GM19463 (cell line): ENCODE measurements at regions not wholly inside any gene's neighbourhood (a gene's known extent, or its start where the extent isn't known, plus 50 kb on each side); places are given as distances from the start of the nearest gene placed in this dataset.

Source experiments
- ATAC-seq: cut with Tn5 transposase; IDR thresholded peaks from one replicate; pipeline ENCODE4 v1.9.1; 2021; ENCODE audit warnings: mild to moderate bottlenecking, moderate library complexity; ENCODE audit not compliant: unreplicated experiment

DNA sequence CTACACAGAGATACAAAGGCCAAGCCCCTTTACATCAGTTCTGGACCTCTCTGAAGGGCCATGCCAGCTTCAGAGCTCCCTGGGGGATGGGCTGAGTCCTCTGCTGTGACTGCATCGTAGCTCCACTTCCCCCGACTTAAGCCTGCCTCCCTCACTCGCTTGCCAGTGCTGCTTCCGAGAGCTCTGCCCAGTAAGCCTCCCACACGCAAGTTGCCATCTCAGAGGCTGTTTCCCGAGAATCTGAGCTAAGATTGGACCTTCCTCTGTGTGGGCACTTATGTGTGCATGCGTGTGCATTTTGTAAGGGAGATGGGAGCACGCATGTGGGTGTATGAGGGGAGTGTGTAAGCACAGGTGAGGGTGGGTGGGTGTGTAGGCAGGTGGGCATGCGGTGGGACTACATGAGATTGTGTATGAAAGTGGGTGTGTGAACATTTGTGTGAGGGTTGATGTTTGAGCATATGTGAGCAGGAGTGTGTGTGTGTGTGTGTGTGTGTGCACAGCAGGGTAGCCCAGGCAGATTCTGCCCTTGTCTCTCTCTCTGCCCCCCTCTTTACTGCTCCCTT is 163.0 kb upstream of the SYT13 start:
- ATAC-seq, result no peak

DNA sequence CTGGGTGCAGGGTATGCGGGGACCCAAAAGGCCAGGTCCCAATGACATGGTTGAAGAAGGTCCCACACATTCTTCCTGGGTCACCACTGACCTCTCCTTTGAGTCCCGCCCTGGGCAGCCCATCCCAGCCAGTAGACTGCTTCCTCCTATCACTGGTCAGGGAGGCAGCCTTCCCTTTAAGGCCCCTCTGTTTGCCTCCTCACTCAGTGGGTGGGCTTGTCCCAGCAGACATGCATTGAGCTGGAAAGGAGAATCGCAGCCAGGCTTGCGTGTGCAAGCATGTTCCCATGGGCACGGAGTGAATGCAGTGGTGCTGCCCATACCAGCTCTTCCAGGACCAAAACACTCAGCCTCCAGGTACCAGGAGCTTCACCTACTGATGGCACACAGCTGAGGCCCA is 162.4 kb upstream of the SYT13 start:
- ATAC-seq, result no peak

DNA sequence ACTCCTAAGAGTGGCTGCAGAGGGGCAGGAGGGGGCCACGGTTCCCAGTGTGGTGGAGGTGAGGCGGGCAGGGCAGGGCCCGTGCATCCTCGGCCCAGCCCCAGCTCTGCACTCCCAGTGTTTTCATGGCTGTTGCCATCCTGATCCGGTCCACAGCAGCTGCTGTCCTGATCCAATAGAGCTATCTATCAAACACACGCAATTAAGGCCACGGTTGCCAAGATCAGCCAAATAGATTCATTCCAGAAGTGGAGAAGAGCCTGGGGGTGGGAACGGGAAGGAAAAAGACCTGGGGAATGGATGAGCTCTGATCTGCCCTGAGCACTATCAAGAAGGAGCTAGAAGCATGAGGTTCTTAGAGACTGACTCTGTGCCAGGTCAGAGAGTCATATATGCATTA is 160.9 kb upstream of the SYT13 start:
- ATAC-seq, result no peak

DNA sequence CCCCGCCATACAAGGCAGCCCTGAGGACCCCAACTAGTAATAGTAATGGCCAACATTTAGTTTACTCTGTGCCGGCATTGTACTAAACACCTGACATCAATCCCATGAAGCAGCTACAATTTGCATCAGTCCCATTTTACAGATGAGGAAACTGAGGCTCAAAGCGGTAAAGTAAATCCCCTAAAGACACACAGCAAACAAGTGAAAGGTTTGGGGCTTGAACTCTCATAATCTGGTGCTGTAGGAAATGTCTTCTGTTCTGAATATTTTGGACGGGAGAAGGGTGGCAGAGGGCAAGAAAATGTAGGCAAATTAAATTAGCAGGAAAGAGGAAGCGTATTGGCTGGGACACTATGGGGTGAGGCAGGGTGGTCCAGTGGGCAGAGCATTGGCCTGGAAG is 160.3 kb upstream of the SYT13 start:
- ATAC-seq, result no peak

DNA sequence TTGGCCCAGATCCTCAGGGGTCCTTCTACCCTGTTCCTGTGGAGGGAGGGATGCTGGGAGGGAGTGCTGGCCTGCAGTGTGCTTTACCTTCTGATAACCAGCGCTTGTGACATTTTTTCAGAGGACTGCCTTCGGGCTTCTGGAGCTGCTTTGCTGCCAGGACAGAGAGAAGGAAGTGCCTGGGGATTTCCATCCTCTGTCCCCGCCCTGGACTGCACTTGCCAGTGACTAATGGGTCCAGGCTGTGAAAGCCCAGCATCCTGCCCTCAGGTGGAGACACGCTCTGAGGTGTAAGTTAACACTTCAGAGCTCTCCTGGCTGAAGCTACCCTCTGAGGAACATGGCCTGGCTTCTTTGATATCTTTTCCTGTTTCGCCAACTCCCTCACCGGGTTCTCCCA is 158.7 kb upstream of the SYT13 start:
- no peak for ATAC-seq

DNA sequence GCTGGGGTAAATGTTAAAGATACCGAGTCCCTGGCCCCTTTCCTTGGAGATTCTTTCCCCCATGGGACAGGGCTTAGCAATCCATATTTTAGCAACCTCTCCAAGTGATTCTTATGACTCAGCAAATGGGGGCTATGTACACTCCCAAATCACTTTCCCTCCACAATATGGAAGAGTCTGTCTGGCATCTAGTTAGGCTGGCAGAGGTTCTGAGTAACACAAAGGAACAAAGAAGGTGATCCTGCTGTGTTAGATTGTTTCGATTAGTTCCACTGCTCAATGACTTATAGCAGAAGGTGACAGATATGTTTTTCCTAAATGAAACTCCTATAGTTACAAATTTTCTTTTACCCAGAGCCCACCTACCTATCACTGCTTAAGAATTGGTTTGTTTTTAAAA is 154.0 kb upstream of the SYT13 start:
- ATAC-seq, result no peak

DNA sequence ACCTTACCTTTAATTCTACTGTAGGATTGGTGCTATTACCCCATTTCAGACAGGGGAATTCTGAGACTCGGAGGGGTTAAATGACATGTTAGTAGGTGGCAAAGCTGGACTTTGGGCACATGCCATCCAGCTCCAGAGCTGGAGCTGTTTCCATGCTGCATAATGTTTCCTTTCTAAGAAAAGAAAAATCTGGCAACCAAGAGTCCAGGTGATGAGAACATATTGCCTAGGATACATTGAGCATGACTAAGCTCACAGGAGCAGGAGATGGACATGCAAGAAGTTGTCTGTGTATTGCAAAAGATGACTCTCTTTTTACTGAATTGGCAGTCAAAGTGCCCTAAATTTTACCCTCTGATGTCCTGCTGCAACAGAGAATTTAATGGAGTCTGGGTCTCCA is 150.8 kb upstream of the SYT13 start:
- no peak for ATAC-seq

DNA sequence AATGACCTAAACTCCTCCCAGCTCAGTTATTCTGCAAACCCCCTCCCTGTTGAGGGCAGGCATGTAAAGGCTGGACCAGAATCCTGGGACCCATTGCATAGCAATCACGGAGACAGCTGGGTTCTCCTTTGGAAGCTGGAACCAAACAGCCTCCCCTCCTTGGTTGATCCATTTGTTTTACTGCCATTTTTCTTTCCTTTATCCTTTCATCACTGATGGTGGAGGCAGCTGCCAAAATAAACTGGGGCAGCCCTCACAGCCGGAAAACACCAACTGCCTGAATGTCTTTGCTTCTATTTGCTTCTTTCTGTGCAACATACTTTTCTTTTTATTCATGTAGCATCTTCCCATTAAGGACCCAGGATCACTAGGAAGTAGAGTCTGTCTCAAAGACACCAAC is 150.0 kb upstream of the SYT13 start:
- no peak for ATAC-seq

DNA sequence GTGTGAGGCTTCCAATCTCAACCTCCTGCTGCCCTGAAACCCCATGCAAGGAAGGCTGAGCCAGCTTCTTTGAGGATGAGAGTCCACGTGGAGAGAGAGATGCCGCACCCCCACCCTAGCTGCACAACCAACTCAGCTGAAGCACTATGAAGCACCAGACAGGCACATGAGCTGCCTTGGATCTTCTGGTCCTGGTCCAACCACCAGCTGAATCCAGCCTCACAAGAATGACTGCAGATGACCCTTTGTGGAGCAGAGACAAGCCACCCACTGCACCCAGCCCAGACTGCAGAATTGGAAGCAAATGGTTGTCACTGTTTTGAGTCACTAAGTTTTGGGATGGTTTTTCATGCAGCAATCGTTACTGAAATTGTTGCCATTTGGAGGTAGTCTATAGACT is 149.6 kb upstream of the SYT13 start:
- no peak for ATAC-seq

DNA sequence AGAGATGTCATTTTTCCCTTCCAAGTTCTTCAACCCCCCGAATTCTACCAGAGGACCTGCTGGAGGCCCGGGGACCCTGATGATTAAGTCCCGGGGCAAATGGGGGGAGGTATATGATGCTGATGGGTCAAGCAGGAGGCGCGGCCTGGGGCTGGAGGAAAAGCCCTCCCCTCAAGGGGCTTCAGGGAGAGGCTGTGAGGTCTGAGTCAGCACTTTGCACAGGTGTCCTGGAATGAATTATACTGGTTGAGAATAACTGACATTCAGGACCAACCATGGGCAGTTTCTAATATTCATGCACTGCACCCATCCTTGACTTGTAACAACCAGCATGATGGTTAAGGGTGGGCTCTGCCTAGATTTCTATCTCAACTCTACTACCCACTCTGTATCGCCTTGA is 146.8 kb upstream of the SYT13 start:
- ATAC-seq, result no peak

DNA sequence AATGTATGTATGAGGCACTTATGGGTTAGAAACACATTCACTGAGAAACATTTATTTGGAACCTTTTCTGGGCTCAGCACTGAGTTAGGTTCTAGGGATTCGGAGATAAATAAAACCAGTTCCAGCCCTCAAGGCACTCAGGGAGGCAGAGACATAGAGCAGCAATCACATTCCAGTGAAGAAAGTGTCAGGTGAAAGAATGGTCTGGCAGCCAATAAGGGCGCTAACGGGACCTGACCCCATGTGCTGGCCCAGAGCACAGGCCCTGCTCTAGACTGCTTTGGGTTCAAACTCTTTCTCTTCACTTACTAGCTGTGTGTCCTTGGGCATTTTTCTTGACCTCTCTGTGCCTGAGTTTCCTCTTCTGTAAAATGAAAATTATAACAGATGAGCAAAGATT is 146.0 kb upstream of the SYT13 start:
- ATAC-seq, result no peak

DNA sequence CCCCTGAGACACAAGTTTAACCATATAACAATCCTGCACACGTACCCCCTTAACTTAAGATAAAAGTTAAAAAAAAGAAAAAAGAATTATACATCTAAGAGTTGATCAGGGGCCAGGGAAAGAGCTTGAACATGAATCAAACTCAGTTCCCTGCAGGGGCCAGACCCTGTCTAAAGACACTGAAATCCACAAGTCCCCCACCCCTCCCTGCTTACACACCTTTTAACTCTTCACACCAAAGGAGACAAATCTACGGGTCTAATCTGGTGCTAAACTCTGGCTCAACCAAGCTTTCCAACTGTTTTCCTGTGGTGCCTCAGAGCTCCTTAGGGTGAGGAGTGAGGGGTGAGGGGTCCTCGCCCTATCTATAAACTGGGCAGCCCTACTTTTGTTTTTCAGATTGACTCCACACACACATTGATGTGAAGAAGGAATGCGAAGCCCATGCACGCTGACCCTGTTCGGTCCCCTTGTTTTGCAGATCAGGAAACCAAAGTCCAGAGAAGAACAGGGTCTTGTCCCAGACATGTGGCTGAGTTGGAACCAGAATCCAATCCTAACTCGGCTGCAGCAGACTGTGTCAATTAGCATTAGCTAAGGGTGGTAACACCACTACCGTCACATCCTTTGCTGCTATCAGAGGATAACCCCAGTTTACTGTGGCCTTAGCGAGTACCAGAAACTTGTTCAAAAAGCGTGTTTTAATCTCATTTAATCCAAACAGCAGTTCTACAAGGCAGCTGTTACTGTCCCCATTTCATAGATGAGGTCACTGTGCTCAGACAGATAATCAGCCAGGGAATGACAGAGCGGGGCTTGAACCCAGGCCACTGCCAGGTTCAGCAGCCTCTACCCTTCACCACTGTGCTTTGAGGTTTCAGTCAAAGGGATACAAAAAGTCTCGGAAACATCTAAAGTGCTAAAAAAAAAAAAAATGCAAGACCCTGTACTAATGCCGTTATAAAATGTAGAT is 145.2 kb upstream of the SYT13 start:
- ATAC-seq, result no peak

DNA sequence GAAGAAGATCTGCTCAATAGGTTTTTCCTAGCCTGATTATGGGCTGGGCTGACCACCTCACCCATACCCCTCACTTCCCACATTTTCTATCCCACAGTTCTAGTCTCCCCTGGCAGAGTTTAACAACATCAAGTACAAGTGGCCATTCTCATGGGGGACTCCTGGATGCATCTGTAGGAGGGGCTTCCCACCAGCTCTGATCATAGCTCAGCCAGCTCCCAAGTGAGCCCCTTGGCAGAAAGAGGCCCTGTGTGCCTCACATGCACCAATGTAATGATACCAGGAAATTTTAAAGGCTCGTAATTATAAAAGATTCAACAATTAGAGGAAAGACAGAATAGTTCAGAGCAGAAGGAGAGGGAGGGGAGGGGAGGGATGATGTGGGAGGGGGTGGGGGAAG is 144.2 kb upstream of the SYT13 start:
- ATAC-seq, result no peak

DNA sequence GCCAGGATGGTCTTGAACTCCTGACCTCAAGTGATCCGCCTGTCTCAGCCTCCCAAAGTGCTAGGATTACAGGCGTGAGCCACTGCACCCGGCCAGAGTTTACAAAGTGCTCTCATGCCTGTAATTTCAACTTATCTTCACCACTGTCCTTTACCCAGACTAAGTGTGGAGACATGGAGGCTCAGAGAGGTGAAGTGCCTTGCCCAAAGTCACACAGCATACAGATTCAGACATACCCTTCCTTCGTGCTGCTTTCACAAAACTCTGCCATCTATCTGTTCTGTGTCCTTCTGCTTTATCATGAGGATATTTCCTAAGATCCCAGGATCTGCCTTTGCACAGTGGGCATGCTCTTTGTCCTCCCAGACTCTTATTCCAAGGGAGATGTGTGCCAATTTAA is 143.6 kb upstream of the SYT13 start:
- no peak for ATAC-seq

DNA sequence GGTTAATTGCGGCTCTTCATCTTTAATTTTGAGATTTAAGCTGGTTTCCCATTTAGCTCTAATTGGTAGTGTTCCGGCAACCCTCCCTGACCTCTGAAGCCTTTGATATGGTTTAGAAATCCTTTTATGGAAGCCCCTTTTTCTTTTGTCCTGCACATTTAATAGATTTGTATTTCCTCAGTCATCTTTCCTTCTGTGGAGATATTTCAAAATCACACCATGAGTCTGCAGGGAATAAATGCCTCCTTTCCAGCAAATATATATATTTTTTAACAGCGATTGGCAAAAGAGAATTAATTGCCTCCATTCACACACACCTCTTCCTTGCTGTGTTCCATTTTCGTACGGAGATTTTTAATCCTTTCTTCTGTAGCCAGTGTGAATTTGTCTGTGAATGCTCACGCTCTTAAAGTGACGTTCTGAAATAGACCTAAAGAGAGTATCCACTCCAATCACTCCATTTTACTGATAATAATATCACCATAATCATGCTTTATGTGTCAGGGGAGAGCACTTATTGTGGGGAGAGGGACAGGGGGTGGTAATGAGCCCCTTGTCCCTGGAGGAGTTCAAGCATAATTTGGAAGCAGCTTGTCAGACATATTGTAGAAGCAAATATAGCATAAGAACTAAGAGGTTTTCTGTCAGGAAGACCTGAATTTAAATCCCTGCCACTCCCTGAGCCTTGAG is 142.5 kb upstream of the SYT13 start:
- no peak for ATAC-seq

DNA sequence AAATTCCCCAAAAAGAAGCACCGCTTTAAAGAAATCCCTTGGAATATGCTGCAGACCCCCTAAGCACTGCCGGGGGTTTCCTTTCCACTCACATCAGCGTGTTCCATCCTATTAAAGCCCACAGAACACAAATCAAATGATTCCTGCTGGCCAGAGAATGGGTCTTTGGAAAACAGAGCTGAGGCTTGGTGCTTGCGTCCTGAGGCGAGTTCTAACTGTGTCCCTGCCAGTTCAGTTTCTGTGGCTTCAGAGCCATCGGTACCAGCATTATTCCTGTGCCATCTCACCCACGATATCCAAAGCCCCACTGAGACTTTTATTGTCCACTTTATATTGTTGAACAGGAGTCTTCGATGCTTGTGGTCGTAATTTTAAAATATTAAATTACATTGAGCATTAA is 142.0 kb upstream of the SYT13 start:
- ATAC-seq, result no peak

DNA sequence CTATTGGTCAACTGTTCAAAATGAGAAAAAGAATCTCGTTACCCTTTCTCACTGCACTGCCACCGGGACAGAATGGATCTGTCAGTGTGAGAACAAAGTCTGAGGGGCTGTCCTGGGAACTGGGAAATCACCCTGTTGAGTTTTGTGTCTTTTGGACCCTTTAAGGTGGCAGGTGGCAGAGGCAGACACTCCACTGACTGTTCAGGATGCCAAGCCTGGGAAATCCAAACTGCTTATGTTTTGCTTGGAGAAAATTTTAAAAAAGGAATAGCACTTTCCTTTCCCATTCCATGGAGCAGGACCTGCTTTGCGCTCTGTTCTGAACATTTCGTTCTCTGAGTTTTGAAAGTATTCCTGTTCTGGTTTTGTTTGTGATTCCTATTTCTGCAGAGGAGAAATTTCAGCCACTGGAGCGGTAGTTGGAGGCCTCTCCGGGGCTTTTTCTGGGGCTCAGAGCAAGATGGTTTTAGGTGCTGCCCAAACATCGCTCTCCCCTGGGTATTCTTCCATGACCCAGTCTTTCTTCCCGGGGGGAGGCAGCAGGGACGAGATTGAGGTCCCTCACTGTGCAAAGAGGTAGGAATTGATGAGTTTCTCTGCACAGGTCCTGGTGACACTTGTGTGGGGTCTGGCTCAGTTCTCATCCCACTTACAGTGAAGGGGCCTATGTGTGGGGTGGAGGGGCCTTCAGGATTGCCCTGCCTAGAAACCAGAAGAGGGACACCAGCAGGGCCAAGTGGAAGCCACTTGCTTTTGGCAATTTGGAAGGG is 138.5 kb upstream of the SYT13 start:
- ATAC-seq, result no peak

DNA sequence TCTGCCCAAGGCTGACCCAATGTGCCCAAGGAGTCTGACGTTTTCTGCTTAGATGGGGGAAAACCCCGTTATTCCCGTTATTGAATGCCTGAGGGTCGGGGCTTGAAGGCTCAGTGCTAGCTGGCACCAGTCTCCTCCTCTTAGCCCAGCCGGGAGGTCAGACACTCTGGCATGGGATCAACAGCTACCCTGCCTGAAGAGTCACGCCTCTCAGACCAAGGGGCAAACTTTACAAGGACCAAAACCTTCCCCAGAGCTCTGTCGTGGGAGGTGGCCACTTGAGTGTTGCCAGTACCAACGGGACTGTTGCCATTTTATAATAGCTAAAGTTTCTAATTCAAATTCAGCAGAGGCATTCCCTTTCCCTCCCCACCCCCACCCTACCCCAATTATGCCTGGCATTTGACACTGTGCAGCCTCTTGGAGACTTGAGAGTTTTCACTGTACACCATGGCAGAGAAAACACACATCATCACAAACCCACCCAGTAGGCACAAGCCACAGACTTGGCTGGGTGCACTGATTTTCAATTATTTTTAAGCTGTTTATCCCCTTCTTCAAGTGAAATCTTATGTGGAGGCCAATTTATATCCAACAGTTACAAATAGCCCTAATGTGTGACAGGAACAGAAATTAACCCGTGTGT is 137.5 kb upstream of the SYT13 start:
- no peak for ATAC-seq

DNA sequence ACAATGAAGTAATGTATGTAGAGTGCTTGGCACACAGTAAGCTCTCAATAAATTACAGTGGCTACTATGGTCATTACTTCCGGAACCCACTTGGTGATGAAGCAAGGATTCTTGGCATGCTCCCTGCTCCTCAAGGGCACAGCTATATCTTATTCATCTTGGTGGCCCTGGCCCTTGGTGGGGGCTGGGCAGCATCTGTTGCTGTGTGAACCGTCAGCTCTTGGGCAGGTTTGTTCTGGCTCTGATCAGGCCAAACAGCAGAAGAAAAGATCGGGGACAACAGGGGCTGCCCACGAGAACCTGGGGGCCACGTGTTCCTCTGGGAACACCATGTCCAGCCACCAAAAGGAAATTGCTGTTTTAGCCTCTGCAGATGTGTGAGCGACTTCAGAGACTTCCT is 136.9 kb upstream of the SYT13 start:
- no peak for ATAC-seq

DNA sequence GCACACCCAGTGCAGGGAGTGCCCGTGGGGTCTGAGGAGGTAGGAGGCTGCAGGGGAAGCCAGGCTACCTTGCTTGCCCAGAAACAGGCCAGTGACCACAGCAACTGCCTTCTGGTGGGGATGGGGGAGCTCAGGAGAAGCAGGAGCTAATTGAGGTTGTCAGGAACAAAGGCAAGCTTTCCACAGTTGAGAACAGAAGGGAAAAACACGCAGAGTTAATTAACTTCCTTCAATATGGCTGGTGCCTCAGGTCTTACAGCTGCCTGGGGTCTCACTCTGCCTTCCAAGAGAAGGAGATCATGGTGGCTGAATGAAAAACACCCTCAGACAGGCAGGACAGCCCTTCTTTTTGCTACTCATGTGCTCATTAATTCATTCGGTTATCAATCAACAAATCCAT is 127.9 kb upstream of the SYT13 start:
- ATAC-seq, result no peak
